OCI-LY3 (cell line): ENCODE measurements at regions not wholly inside any gene's neighbourhood (a gene's known extent, or its start where the extent isn't known, plus 50 kb on each side); places are given as distances from the start of the nearest gene placed in this dataset.

ENCODE experiments used
- EZH2phosphoT487 ChIP-seq: fragments of 200-600 bp; shearing (Covaris generic); IDR thresholded peaks from 2 replicates; pipeline ENCODE4 v1.6.1; 2018; ENCODE audit warnings: antibody characterized with exemption, mixed run types, low read depth
- TF ChIP-seq, protein P1 (sequence below): fragments of 200-600, 300-600 bp; sonication (generic); IDR thresholded peaks from 2 replicates; pipeline ENCODE4 v1.5.1; 2014; ENCODE audit warnings: antibody characterized with exemption, low read length, low read depth

DNA sequence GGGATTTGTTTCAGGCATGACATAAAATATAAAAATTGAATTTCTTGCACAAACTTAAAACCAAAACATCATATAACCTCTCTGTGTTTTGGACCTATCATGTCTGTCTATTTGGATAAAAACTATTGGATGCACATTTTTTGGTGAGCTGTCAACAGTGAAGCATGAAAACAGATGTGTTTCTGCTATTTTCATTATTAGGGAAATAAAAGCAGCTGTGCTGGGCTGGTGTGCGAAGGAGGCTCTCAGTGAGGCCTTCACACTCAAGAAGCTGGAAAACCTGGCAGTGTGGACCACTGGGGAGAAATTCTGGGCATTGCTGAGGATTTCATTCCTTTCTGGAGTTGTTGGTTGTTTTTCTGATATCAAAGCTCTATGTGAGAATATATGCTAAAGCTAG, 395.3 kb downstream of the GJA1 start:
- TF ChIP-seq, protein P1, sequence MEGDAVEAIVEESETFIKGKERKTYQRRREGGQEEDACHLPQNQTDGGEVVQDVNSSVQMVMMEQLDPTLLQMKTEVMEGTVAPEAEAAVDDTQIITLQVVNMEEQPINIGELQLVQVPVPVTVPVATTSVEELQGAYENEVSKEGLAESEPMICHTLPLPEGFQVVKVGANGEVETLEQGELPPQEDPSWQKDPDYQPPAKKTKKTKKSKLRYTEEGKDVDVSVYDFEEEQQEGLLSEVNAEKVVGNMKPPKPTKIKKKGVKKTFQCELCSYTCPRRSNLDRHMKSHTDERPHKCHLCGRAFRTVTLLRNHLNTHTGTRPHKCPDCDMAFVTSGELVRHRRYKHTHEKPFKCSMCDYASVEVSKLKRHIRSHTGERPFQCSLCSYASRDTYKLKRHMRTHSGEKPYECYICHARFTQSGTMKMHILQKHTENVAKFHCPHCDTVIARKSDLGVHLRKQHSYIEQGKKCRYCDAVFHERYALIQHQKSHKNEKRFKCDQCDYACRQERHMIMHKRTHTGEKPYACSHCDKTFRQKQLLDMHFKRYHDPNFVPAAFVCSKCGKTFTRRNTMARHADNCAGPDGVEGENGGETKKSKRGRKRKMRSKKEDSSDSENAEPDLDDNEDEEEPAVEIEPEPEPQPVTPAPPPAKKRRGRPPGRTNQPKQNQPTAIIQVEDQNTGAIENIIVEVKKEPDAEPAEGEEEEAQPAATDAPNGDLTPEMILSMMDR, result no peak
- TF ChIP-seq EZH2phosphoT487, result no peak
